Keratinocyte (primary cell): ENCODE measurements at regions not wholly inside any gene's neighbourhood (a gene's known extent, or its start where the extent isn't known, plus 50 kb on each side); places are given as distances from the start of the nearest gene placed in this dataset.

Experiments used
- DNase-seq: peaks from one replicate; pipeline ENCODE4 v3.0.0-alpha.2; 2011; ENCODE audit warnings: low read depth, missing footprints, low spot score
- FAIRE-seq: peaks from 2 replicates; lab custom pipeline; 2011; peaks lifted over from hg19 to GRCh38; lab: Jason Lieb, UNC
- H2AFZ ChIP-seq: 2 replicates; pipeline ENCODE4 v1.6.0; 2012; ENCODE audit warnings: low read length, control low read depth, inconsistent platforms; ENCODE audit not compliant: control insufficient read depth
- H3K27ac ChIP-seq: 2 replicates; pipeline ENCODE4 v1.5.1; 2011; ENCODE audit warnings: low read length; ENCODE audit not compliant: control insufficient read depth, insufficient read depth
- H3K27me3 ChIP-seq: 3 replicates; pipeline ENCODE4 v1.6.0; 2011; ENCODE audit warnings: low read length; ENCODE audit not compliant: control insufficient read depth, insufficient read depth; ENCODE audit errors: extremely low read depth
- H3K36me3 ChIP-seq, 2 experiments: 2 replicates in 1 of 2; 3 replicates in 1 of 2; pipeline ENCODE4 v1.5.1; 2011; ENCODE audit warnings: low read length in 2 of 2, mild to moderate bottlenecking in 1 of 2; ENCODE audit not compliant: control insufficient read depth in 2 of 2, insufficient read depth in 2 of 2; ENCODE audit errors: extremely low read depth in 1 of 2
- H3K4me1 ChIP-seq: 3 replicates; pipeline ENCODE4 v1.5.1; 2011; ENCODE audit warnings: low read length; ENCODE audit not compliant: control insufficient read depth, insufficient read depth; ENCODE audit errors: extremely low read depth
- H3K4me2 ChIP-seq: 3 replicates; pipeline ENCODE4 v1.6.0; 2011; ENCODE audit warnings: low read depth, low read length; ENCODE audit not compliant: control insufficient read depth, insufficient read depth; ENCODE audit errors: extremely low read depth
- H3K4me3 ChIP-seq, 3 experiments: fragments of 200-600 bp in 1 of 3; sonication (generic) in 1 of 3; 2 replicates in 2 of 3; 3 replicates in 1 of 3; pipeline ENCODE4 v1.5.1; 2011 to 2016; ENCODE audit warnings: low read length in 3 of 3, mild to moderate bottlenecking in 3 of 3, control low read depth in 2 of 3, inconsistent platforms in 1 of 3, low read depth in 1 of 3, mixed read lengths in 1 of 3, mixed run types in 1 of 3, moderate library complexity in 1 of 3; ENCODE audit not compliant: control insufficient read depth in 2 of 3, insufficient read depth in 2 of 3; ENCODE audit errors: extremely low read depth in 1 of 3
- H3K79me2 ChIP-seq: 2 replicates; pipeline ENCODE4 v1.6.0; 2012; ENCODE audit warnings: low read length; ENCODE audit not compliant: control insufficient read depth, insufficient read depth
- H3K9ac ChIP-seq: 3 replicates; pipeline ENCODE4 v1.6.0; 2011; ENCODE audit warnings: low read length; ENCODE audit not compliant: control insufficient read depth, insufficient read depth; ENCODE audit errors: extremely low read depth
- H3K9me1 ChIP-seq: 3 replicates; pipeline ENCODE4 v1.6.0; 2011; ENCODE audit warnings: low read length; ENCODE audit not compliant: control insufficient read depth, insufficient read depth; ENCODE audit errors: extremely low read depth
- H3K9me3 ChIP-seq: 2 replicates; pipeline ENCODE4 v1.5.1; 2012; ENCODE audit warnings: low read depth, low read length; ENCODE audit not compliant: control insufficient read depth
- H4K20me1 ChIP-seq: 3 replicates; pipeline ENCODE4 v1.6.0; 2011; ENCODE audit warnings: low read length; ENCODE audit not compliant: control insufficient read depth, insufficient read depth; ENCODE audit errors: extremely low read depth
- CTCF ChIP-seq, 3 experiments: IDR thresholded peaks in 1 of 3; conservative IDR thresholded peaks in 1 of 3; optimal IDR thresholded peaks in 1 of 3; 2 replicates in 2 of 3; 3 replicates in 1 of 3; pipeline versions ENCODE3 to v1.5.1; 2011; ENCODE audit warnings: low read length in 3 of 3, mild to moderate bottlenecking in 3 of 3, moderate library complexity in 2 of 3, control low read depth in 1 of 3, inconsistent platforms in 1 of 3; ENCODE audit not compliant: insufficient read depth in 2 of 3; ENCODE audit errors: extremely low read depth in 1 of 3
- EZH2 ChIP-seq: IDR thresholded peaks from one replicate; pipeline ENCODE4 v1.6.1; 2012; ENCODE audit warnings: inconsistent platforms, mild to moderate bottlenecking, low read length, moderate library complexity
- dilution Hi-C: fragments of 300-500 bp; cut with MboI; formaldehyde crosslinking; loops from one replicate; pipeline ENCODE4 v1.7.0; 2020; ENCODE audit warnings: low sequenced_read_pairs; ENCODE audit not compliant: extremely low pct_ligation_motif_present

DNA sequence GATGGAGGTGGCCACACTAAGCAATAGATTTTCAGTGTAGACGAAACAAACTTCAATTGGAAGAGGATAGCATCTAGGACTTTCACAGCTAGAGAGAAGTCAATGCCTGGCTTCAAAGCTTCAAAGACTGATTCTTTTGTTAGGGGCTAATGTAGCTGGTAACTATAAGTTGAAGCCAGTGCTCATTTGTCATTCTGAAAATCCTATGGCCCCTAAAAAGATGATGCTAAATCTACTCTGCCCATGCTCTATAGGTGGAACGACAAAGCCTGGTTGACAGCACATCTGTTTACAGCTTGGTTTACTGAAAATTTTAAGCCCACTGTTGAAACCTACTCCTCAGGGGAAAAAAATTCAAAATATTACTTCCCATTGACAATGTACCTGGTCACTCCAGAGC, 226.7 kb downstream of the BCAS1 start:
- Histone ChIP-seq H3K36me3 (no peaks in the 10 kb centered on the region), H3K27ac (no peak overlapping the region), H3K9ac (no peak overlapping the region), H3K4me2 (no peak overlapping the region), H3K27me3 (no peaks in the 10 kb centered on the region), H3K9me1 (no peaks in the 10 kb centered on the region), H3K4me3 (no peak overlapping the region), H2AFZ (no peak overlapping the region), H4K20me1 (no peaks in the 10 kb centered on the region), H3K4me1 (peaks cover 31% of the 10 kb centered on the region), H3K9me3 (no peaks in the 10 kb centered on the region), H3K79me2 (no peaks in the 10 kb centered on the region)
- FAIRE-seq (no peak), DNase-seq (no peak)
- dilution Hi-C loops = no loop called here
- TF ChIP-seq CTCF (optimal IDR thresholded peaks at IDR 0.05 in 1 of 3, IDR thresholded peaks at IDR 0.05 in 1 of 3, conservative IDR thresholded peaks at IDR 0.05 in 1 of 3; ENCODE audit: extremely low read depth in 1 of 3, insufficient read depth in 2 of 3, low read length in 3 of 3) = no peak
- no peak for TF ChIP-seq EZH2

DNA sequence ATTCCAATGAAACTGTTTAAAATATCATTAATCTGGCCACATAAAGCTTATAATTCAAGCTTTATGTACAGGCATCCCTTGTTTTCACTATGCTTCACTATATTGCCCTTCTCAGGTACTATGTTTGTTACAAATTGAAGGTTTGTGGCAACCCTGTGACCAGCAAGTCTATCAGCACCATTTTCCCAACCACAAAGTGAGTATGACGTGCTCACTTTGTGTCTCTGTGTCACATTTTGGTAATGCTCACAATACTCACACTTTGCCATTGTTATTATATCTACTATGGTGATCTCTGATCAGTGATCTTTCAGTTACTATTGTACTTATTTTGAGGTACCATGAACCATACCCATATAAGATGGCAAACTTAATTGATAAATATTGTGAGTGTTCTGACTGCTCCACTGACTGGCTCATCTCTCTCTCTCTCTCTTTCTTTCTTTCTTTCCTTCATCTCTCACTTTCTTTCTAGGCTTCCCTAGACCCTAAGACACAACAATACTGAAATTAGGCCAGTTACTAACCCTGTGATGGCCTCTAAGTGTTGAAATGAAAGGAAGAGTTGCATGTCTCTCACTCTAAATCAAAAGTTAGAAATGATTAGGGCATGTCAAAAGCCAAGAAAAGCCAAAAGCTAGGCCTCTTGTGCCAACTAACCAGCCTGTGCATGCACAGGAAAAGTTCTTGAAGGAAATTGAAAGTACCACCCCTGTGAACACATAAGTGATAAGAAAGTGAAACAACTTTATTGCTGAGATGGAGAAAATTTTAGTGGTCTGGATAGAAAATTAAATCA, 227.9 kb downstream of the BCAS1 start:
- no peak for FAIRE-seq
- no peaks in the 10 kb centered on the region for H3K27me3 ChIP-seq
- dilution Hi-C loops = no loop called here

More for the DNA sequence above, 227.9 kb downstream of the BCAS1 start:
- no peak overlapping the region for H3K4me2 ChIP-seq
- peaks cover 31% of the 10 kb centered on the region for H3K4me1 ChIP-seq
- TF ChIP-seq EZH2 (no peak), CTCF (optimal IDR thresholded peaks at IDR 0.05 in 1 of 3, IDR thresholded peaks at IDR 0.05 in 1 of 3, conservative IDR thresholded peaks at IDR 0.05 in 1 of 3; ENCODE audit: extremely low read depth in 1 of 3, insufficient read depth in 2 of 3, low read length in 3 of 3) (no peak)
- no peak overlapping the region for H3K4me3 ChIP-seq
- no peak for DNase-seq
- no peak overlapping the region for H3K27ac ChIP-seq
- H4K20me1 ChIP-seq = no peaks in the 10 kb centered on the region
- peak overlapping the region; percentile 71 for H2AFZ ChIP-seq
- H3K9me1 ChIP-seq = no peaks in the 10 kb centered on the region
- no peaks in the 10 kb centered on the region for H3K36me3 ChIP-seq
- H3K79me2 ChIP-seq = no peaks in the 10 kb centered on the region
- no peaks in the 10 kb centered on the region for H3K9me3 ChIP-seq
- no peak overlapping the region for H3K9ac ChIP-seq
